IPS DF 4.7 (cell line): ENCODE measurements at regions not wholly inside any gene's neighbourhood (a gene's known extent, or its start where the extent isn't known, plus 50 kb on each side); places are given as distances from the start of the nearest gene placed in this dataset.
"Not testable (repeated sequence)": the region's sequence is repeated elsewhere in the genome, so short reads cannot be mapped to it uniquely, and the experiment has no call there.

Experiments
- DNase-seq: peaks from one replicate; pipeline ENCODE4 v3.0.0-alpha.2; 2013; ENCODE audit warnings: low spot score; ENCODE audit errors: extremely low read depth

DNA sequence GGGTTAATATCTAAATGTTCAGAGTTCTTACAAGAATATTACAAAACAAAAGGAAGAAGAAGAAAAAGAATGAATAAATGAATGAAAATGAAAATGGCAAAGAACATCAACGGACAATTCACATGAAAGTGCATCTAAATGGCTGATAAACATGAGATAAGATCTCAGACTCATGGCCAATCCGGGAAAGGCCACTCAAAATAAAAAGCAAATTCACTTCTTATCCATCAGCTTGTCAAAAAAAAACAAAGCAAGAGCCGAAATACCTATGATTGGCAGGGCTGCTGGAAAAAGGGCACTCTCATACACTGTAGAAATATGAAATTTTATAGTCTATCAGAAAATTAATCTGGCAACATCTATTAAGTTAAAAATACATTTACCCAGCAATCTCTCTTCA is 103.6 kb upstream of the EDEM3 start:
- DNase-seq, result no peak

DNA sequence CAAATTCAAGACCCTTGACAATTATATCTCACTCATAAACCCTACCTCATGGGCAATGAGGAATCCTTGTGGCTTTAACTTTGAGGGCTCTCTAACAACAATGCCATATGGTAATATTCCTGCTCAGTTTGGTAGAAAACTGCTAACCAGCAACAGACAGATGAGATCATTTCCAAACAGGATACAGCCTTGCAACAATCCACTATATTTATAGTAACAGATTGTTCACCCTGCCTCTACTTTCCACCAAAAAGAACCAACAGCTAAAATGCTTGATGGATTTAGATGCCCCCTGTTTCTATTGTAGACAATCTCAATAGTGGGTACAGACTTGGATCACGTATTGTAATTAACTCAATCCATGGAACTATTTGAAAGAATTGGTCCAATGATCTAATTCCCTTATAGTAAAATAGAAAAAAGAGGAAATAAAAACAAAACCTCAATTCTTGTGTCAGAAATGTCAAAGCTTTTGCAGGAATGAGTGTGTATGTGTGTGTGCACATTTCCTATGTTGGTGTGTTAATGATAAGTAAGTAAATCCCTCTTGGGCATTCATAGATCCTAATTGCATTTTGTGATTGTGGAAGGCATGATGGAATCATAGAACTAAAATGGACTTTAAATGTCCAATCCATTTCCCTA is 100.0 kb upstream of the EDEM3 start:
- no peak for DNase-seq

DNA sequence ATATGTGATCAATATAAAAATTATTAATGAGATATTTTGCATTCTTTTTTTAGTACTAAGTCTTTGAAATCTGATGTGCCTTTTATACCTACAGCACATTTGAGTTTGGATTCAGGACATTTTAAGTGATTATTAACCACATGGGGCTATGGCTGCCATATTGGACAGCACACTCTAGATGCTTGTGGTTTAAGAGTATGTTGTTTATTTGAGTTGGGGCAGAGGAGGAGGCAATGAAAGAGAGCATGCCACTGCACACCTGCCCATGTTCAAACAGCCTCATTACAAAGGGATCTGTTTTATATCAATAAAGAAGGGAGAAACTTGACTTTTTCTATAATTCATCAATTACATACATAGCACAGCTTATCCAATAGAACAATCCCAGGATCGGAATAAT is 99.4 kb upstream of the EDEM3 start:
- no peak for DNase-seq

DNA sequence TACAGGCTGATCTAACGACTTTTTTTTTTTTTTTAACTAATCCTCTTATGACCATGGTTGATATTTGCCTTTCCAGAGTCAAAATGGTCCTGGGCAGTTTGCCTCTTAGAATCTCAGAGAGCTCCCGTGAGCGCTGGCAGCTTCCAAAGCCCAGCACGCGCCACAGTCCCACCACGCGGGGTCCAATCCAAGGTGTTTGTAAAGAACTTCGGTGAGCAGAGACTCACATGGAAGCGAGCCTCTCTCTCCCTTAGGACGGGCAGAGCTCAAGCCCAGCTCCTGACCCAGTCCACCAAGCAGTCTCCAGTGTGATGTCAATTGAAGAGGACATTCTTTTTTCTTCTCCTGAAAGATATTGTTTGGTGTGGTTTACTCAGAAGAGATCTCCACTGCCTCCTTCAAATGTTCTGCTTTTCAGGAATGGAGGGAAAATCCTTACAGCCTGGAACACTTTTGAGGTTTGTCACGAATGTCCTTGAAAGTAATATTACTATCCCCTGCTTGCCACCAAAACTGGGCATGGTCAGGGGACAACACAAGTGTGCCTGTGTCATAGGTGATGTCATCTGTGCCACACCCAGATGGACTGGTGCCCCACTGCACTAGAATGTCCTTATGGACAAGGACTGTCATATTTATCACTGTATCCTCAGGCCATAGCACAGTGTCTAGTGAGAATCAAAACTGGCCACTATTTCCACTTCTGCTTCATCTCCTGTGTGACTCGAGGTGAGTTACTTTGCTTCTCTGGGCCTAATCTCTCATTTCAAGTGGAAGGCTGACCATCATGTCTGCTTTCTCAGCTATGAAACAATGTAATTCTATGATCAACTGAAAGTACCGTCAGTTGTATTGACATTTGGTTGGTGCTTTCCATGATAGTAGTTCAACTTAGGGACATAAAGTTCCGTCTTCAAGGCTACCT is 97.4 kb upstream of the EDEM3 start:
- DNase-seq, result no peak

DNA sequence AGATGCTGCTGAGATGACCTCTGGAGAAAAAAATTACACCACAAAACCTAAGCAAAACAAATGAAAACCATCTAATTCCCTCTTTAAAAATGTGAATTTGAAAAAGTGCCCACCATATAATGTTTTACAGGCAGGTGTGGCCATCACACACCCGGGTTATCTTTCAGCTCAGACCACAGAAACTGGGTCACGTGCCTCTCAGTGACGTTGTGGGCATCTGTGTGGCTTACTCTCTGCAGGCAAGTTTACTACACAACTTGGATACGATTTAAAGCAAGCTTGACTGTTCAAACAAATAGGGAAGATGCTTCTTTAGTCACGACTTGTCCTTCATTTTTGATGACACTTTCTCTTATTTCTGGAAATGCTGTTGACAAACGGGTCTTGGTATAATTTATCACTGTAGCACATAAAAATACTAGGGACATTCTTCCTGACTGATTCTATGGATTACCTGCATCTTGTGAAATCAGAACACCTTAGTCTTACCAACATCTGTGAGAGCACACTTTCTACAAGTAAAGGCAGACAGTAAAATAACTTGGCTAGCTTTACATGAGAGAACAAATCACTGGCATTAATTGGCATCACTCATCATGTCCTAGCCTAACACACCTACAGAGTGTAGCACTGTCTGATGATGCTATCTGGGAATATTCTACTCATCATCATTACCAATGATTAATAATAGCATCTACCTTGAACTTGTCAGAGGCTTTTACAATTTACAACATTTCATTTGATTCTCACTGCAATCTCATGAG is 89.3 kb upstream of the EDEM3 start:
- DNase-seq, result no peak

DNA sequence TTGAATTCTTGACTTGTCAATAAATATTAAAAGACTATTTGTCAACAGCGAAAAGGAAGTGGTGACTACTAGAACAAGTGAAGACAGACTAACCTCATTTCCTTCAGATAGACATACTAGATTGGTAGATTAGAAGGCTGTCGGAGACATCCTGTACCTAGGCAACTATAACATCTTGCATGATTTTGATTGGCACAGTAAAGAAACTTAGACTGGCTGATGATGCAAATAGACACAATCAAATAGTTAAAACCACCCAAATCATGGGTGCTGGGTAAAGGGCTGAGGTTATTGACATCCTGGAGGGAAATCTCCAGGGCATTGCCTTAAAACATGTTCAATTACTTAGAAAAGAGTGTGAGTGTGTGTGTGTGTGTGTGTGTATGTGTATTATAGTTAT is 85.9 kb upstream of the EDEM3 start:
- no peak for DNase-seq

DNA sequence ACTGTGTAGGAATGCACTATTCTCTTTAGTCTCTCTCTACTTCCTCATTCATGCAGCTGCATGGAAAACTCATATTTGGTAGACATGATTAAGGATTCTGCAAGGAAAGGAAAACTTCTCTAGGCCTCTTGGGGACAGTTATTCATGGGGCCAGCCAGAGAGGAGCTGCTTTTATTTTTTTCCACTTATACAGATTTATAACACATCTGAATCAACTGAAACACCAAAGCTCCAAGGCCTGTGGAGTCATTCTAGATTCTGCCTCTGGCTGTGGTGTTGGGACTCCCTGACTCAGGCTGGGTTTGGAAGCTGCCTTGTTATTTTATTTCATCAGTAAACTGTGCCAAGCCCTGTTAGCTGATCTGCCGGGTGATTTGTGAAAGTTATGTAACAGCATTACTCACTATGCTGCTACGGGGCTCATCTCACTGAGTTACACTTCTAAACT is 83.9 kb upstream of the EDEM3 start:
- no peak for DNase-seq

DNA sequence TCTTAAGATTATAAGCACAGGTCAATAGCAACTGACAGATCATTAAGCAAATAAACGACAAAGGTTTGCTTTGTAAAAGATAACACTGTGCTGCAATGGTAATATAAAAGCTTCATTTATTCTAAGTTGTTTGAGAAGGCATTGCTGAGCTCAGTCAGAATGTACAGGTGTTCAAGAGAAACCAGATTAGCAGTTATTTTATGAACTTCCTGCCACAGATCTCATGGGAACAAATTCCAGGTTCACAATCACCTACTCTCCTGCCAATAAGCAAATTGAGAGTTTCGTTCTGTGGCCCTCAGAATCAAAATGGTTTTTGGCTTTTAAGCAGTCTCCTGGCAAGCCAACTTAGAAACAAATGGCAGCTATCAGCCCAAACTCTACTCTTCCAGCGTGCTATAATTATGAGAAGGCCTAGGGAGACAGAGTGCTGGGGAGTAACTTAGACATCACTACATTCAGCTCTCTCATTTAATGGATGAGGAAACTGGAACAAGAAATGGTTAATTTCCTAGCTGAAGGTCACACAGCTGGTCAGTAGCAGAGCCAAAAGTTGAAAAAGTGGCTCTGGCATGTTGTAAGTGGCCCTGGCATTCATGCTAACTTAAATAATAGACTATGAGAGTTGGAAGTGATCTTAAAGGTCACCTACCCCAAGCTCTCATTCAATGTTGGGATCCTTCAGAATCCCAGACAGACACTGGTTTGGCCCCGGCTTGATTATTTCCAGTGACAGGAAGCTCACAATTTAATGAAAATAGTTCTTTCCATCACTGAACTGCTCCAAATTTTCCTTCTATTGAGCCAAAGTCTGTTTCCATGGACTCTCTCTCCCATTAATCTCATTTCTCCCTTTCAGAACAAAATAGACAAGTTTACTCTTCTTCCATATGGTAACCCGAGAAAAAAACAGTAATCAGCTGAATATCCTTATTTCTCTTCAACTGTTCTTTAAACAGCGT is 82.6 kb upstream of the EDEM3 start:
- DNase-seq, result no peak

DNA sequence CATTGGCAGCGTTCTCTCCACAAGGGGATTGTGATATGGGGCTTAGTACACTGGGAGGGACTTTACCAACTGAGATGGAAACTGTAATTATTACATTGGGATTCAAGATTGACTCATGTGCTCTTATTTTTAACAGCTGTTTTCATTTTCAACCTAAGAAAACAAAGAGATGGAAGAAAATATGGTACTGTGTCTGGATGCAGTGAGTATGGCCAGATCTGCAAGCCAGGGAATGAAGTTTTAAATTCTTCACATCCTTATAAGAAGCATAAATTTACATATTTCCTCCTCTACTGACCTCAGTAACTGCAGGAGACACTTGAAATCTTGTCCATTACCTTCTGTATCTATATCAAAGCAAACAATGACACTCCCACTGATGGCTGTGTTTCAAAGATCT is 81.5 kb upstream of the EDEM3 start:
- DNase-seq, result no peak

DNA sequence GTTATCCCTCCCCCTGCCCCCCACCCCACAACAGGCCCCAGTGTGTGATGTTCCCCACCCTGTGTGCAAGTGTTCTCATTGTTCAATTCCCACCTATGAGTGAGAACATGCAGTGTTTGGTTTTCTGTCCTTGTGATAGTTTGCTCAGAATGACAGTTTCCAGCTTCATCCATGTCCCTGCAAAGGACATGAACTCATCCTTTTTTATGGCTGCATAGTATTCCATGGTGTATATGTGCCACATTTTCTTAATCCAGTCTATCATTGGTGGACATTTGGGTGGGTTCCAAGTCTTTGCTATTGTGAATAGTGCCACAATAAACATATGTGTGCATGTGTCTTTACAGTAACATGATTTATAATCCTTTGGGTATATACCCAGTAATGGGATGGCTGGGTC is 79.3 kb upstream of the EDEM3 start:
- not testable (repeated sequence) for DNase-seq

DNA sequence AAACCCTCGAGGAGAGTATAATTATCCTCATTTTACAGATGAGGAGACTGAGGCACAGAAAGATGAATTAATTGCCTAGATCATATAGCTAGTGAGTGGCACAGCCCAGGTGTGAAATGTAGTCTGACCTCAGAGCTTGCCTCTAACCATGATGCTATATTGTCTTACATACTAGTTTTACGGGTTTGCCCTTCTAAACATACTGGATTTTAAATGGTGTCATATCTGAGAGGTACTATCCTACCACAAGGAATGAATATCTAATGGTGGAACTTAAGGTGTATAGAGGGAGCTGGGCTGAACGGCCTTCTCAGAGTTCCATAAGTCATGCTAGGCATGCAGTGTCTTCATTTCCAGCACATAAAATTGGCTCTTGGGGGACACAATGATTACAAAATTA is 77.9 kb upstream of the EDEM3 start:
- DNase-seq, result no peak

DNA sequence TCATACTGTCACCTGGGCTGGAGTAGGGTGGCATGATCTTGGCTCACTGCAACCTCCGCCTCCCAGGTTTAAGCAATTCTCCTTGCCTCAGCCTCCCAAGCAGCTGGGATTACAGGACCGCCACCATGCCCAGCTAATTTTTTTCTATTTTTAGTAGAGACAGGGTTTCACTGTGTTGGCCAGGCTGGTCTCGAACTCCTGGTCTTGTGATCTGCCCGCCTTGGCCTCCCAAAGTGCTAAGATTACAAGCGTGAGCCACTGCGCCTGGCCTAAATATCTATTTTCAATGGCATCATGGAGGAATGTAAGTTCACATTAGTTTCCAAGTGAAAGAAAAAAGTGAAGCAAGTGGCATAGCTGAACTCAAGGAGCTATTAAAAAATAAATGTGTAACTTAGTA is 74.8 kb upstream of the EDEM3 start:
- not testable (repeated sequence) for DNase-seq

DNA sequence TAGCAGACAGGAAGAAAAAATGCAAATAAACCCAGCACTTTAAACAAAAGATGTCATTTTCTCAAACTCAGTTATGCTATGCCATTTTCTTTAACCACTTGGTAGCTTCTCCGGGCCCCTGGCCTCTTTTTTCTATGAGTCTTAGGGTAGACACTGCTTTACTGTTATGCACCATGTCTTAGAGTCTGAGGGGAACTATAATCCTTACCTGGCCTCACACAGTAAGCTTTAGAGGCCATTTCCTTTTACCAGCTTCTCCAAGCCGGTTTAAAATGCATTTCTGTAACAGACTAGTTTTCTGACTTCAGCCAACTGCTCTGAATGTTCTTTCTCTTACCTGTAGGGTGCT is 73.7 kb upstream of the EDEM3 start:
- peak; percentile 3 for DNase-seq

DNA sequence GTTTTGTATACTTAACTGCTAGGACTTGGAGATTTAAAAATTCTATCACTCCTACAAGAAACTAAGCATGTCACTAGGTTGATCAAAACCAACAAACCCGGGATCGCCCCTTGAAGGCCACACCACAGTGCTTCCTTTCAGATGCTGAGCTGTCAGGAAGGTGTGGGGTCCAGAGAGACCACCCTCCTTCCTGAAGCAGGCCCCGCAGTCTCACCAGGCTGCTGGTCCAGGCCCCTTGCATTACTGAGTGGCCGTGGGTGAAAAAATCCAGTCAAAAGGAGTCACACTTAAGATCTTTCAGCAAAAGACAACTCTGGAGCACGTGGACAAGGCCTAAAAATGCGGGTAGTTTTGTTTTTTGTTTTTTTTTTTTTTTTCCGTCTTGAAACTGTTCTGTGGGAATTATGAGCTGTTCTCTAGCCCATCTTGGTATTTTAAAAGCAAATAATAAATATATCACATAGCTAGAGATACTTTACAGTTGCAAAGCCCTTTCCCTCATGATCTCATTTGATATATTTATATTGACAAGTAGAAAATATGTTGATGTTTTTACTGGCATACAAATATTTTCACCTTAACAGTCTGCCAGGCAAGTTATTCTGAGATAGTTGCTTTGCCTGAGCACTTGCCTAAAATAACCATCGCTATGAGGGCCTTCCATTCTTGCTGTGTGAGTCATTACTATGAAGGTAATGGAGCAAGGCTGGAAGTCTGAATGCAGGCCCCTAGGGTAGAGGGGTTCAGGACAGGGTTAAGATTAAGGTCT is 73.1 kb upstream of the EDEM3 start:
- DNase-seq, result peak; percentile 0

DNA sequence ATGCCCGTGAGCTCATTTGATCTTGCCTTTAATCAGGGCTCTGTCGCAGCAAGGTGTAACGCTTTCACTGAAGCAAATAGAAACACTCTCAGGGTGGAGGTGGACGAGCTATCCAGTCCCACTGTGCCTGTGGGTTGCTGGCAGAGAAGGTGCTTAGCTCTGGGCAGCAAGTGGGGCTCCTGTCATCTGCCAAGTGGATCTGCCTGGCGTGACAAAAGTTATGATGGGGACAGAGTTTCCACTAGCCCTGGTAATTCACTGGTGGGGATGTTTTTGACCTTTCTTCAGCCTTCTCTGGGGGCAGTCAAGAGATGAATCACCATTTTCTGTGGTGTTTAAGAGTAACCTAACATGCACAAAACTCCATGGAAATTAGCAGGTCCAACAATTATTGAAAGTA is 71.3 kb upstream of the EDEM3 start:
- no peak for DNase-seq

DNA sequence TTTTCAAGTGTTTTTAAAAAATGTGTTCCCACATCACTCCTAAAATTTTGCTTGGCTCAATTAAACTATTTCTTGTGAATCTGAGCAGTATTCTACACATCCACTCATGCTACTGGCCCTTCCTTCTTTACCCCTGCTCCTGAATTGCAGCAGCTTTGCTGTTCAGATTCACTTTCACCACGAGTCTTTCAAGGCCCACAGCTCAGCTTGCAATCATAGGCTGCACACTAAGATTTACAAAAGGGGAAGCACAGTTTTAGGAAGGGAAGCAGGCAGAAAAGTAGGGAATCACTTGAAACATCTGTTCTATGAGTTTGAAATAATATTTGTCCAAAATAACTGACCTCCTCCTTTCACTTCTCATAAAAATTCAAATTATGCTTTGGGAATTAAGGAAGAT is 70.9 kb upstream of the EDEM3 start:
- DNase-seq, result no peak

DNA sequence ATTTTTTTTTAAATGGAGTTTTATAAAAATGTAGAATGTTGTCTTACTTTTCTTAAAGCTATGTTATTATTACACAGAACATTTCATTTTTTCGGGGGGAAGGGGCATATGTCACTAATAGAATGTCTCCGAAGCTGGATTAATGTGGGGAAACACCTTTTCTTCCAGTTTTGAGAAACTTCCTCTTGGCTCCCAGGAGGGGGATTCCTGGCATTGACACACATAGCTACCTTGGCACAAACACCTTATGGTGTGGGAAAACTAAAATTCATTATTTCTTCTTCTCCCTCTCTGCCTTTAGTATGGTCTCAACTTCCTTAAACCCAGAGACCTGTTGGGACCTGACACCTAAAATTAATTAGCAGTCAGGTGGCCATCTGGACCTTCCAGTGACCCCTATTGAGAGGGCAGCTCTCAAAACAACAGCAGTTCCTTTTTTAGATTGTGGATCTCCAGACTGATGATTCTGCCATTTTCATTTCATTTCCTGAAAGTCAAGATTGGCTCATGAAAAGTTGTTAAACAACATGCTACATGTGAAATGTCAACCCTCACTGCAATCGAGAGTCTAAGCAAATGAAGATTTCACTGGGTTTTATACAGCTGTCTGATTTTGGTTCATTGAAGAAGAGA is 70.1 kb upstream of the EDEM3 start:
- DNase-seq, result no peak

DNA sequence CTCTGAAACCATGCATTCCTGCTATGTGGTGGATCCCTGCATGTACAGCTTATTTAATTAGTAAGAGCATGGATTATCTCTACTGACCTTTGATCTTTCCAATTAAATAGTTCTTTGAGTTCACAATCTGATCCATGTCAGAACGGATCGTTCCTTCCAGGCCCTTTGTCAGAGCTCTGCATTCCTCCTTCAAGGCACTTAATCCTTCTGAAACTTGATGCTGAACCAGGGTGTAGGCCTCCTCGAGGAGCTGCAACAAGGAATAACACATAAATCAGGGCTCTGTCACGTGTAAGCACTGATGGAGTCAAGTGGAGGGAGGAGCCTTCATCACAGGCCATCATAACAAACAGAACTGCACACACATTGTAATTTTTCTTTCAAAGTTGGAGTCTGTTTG is 68.4 kb upstream of the EDEM3 start:
- no peak for DNase-seq

DNA sequence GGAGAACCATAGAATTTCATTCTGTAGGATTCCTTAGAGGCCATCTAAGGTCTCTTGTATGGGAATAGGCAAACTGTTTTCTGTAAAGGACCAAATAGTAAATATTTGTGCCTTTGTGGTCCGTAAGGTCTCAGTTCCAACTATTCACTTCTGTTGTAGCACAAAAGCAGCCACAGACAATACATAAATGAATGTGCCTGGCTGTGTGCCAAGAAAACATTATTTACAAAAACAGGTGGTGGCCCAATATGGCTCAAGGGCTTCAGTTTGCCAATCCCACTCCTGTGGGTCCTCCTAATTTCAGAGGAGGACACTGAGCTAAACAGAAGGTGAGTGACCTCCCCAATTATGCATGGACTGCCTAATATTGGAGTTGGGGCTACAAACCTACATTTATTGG is 67.6 kb upstream of the EDEM3 start:
- no peak for DNase-seq

DNA sequence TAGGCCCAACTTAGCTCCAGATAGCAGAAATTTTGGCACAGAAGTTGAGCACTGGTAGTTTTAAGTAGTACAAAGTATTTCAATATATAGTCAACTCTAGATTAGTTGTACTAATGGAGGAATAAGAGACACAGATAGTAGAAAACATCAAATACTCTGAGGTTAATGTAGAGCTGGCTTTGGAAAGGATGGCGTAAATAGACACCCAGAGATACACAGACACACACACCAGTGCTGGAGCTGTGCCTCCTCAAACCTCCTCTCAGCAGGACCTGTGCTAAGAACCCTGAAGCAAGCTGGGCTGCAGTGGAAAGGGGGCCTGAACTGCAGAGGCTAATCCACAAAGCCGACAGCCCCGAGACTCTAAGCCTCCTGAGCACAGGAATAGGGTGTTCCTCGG is 67.0 kb upstream of the EDEM3 start:
- DNase-seq, result no peak
